H1 (cell line): ENCODE measurements at regions not wholly inside any gene's neighbourhood (a gene's known extent, or its start where the extent isn't known, plus 50 kb on each side); places are given as distances from the start of the nearest gene placed in this dataset.

Source experiments
- CTCF ChIA-PET: fragments of 300-600 bp; sonication (Branson Sonifier 250); formaldehyde crosslinking; loops from one replicate; lab custom pipeline; 2021; ENCODE audit not compliant: partially characterized antibody; lab: Charles Lee
- POLR2A ChIA-PET: fragments of 300-600 bp; sonication (Branson Sonifier 250); formaldehyde crosslinking; loops from one replicate; lab custom pipeline; 2021; ENCODE audit warnings: inconsistent platforms; ENCODE audit not compliant: partially characterized antibody; lab: Charles Lee
- DNase-seq, 2 experiments: peaks; one replicate each; pipeline versions ENCODE4 v3.0.0 to v3.0.0-alpha.2; 2010 to 2022; ENCODE audit warnings: low spot score in 2 of 2, low read depth in 1 of 2, mixed read lengths in 1 of 2
- FAIRE-seq: peaks from 2 replicates; lab custom pipeline; 2011; peaks lifted over from hg19 to GRCh38; lab: Jason Lieb, UNC
- H2AFZ ChIP-seq: 2 replicates; pipeline ENCODE4 v1.8.1; 2012; ENCODE audit warnings: low read length, inconsistent platforms
- H2AK5ac ChIP-seq: 2 replicates; pipeline ENCODE4 v1.6.1; 2013; ENCODE audit warnings: low read depth, low read length
- H2BK120ac ChIP-seq: replicated peaks from 2 replicates; pipeline ENCODE3; 2013; ENCODE audit warnings: low read depth, low read length, inconsistent platforms
- H2BK12ac ChIP-seq: 2 replicates; pipeline ENCODE4 v1.6.1; 2013; ENCODE audit warnings: low read depth, low read length
- H2BK15ac ChIP-seq: 2 replicates; pipeline ENCODE4 v1.6.1; 2013; ENCODE audit warnings: low read length
- H2BK20ac ChIP-seq: 2 replicates; pipeline ENCODE4 v1.6.1; 2013; ENCODE audit warnings: low read length
- H2BK5ac ChIP-seq: 2 replicates; pipeline ENCODE4 v1.6.1; 2013; ENCODE audit warnings: low read depth, low read length
- H3K14ac ChIP-seq: 2 replicates; pipeline ENCODE4 v1.6.1; 2013; ENCODE audit warnings: inconsistent platforms; ENCODE audit not compliant: insufficient read length
- H3K18ac ChIP-seq: 2 replicates; pipeline ENCODE4 v1.6.1; 2013; ENCODE audit warnings: low read length; ENCODE audit errors: extremely low read depth
- H3K23ac ChIP-seq: 2 replicates; pipeline ENCODE4 v1.6.1; 2013; ENCODE audit warnings: inconsistent platforms; ENCODE audit not compliant: insufficient read length
- H3K23me2 ChIP-seq: 2 replicates; pipeline ENCODE4 v1.6.1; 2013; ENCODE audit warnings: low read depth, low read length
- H3K27ac ChIP-seq: 2 replicates; pipeline ENCODE4 v1.6.1; 2011; ENCODE audit warnings: low read depth, low read length, inconsistent platforms
- H3K27me3 ChIP-seq, 4 experiments: replicated peaks in 1 of 4; 1 replicate in 1 of 4; 2 replicates in 3 of 4; pipeline versions ENCODE4 v1.6.1 to v1.8.1; 2011 to 2013; ENCODE audit warnings: low read length in 3 of 4, mild to moderate bottlenecking in 3 of 4, inconsistent platforms in 2 of 4, mixed read lengths in 2 of 4, moderate library complexity in 1 of 4; ENCODE audit not compliant: control insufficient read depth in 3 of 4, insufficient read depth in 3 of 4; ENCODE audit errors: extremely low read depth in 1 of 4
- H3K36me3 ChIP-seq, 4 experiments: 2 replicates each; pipeline versions ENCODE4 v1.6.1 to v1.8.1; 2011 to 2013; ENCODE audit warnings: mild to moderate bottlenecking in 4 of 4, low read length in 3 of 4, moderate library complexity in 2 of 4, control low read depth in 1 of 4, inconsistent platforms in 1 of 4; ENCODE audit not compliant: insufficient read depth in 4 of 4, control insufficient read depth in 2 of 4
- H3K4ac ChIP-seq: replicated peaks from 2 replicates; pipeline ENCODE3; 2013; ENCODE audit warnings: low read length, low read depth, mixed read lengths, inconsistent platforms; ENCODE audit not compliant: insufficient read length
- H3K4me1 ChIP-seq, 4 experiments: replicated peaks in 1 of 4; 1 replicate in 1 of 4; 2 replicates in 3 of 4; pipeline versions ENCODE4 v1.6.1 to v1.8.1; 2011 to 2013; ENCODE audit warnings: low read length in 3 of 4, inconsistent platforms in 2 of 4, mixed read lengths in 1 of 4; ENCODE audit not compliant: insufficient read depth in 4 of 4, control insufficient read depth in 3 of 4
- H3K4me2 ChIP-seq, 2 experiments: 2 replicates each; pipeline versions ENCODE4 v1.6.1 to v1.8.1; 2011 to 2013; ENCODE audit warnings: low read depth in 2 of 2, low read length in 2 of 2, control low read depth in 1 of 2, inconsistent platforms in 1 of 2, mild to moderate bottlenecking in 1 of 2; ENCODE audit not compliant: insufficient read depth in 1 of 2
- H3K4me3 ChIP-seq, 4 experiments: fragments of 200-600, 300-600 bp in 1 of 4; sonication (generic), shearing (Covaris generic), sonication (Bioruptor Twin) in 1 of 4; 2 replicates each; pipeline versions ENCODE4 v1.5.1 to v1.8.1; 2011 to 2016; ENCODE audit warnings: low read length in 4 of 4, low read depth in 3 of 4, control low read depth in 2 of 4, inconsistent platforms in 2 of 4, mild to moderate bottlenecking in 2 of 4, mixed read lengths in 1 of 4, moderate library complexity in 1 of 4; ENCODE audit not compliant: insufficient read depth in 2 of 4; ENCODE audit errors: extremely low read depth in 1 of 4
- H3K56ac ChIP-seq: replicated peaks from 2 replicates; pipeline ENCODE3; 2013; ENCODE audit warnings: low read depth, mild to moderate bottlenecking, mixed read lengths, low read length, inconsistent platforms; ENCODE audit not compliant: insufficient read length
- H3K79me1 ChIP-seq: 2 replicates; pipeline ENCODE4 v1.6.1; 2013; ENCODE audit warnings: low read depth, low read length, control low read depth
- H3K79me2 ChIP-seq, 2 experiments: 2 replicates each; pipeline versions ENCODE4 v1.6.1 to v1.8.1; 2012 to 2013; ENCODE audit warnings: low read length in 2 of 2, mild to moderate bottlenecking in 2 of 2, inconsistent platforms in 1 of 2; ENCODE audit not compliant: insufficient read depth in 2 of 2, control insufficient read depth in 1 of 2
- H3K9ac ChIP-seq, 4 experiments: replicated peaks in 1 of 4; 1 replicate in 1 of 4; 2 replicates in 3 of 4; pipeline versions ENCODE4 v1.6.1 to v1.8.1; 2011 to 2013; ENCODE audit warnings: low read depth in 3 of 4, low read length in 3 of 4, control low read depth in 2 of 4, mild to moderate bottlenecking in 2 of 4, moderate library complexity in 2 of 4, inconsistent platforms in 1 of 4; ENCODE audit errors: extremely low read depth in 1 of 4
- H3K9me3 ChIP-seq, 2 experiments: 2 replicates each; pipeline versions ENCODE4 v1.6.1 to v1.8.1; 2012 to 2013; ENCODE audit warnings: mild to moderate bottlenecking in 2 of 2, moderate library complexity in 2 of 2, control low read depth in 1 of 2, inconsistent platforms in 1 of 2, low read depth in 1 of 2, low read length in 1 of 2, mixed read lengths in 1 of 2; ENCODE audit not compliant: insufficient read depth in 2 of 2
- H4K20me1 ChIP-seq, 2 experiments: replicated peaks in 1 of 2; 2 replicates each; pipeline versions ENCODE3 to v1.8.1; 2011 to 2013; ENCODE audit warnings: inconsistent platforms in 2 of 2, low read length in 2 of 2, mild to moderate bottlenecking in 1 of 2; ENCODE audit not compliant: insufficient read depth in 2 of 2, control insufficient read depth in 1 of 2
- H4K5ac ChIP-seq: 2 replicates; pipeline ENCODE4 v1.6.1; 2013; ENCODE audit warnings: low read length, low read depth, mixed read lengths, inconsistent platforms; ENCODE audit not compliant: insufficient read length
- H4K8ac ChIP-seq: 2 replicates; pipeline ENCODE4 v1.8.0; 2013; ENCODE audit warnings: mild to moderate bottlenecking, moderate library complexity, low read length, inconsistent platforms; ENCODE audit not compliant: insufficient read depth; ENCODE audit errors: extremely low read depth
- H4K91ac ChIP-seq: replicated peaks from 2 replicates; pipeline ENCODE3; 2013; ENCODE audit warnings: low read length, mixed read lengths, inconsistent platforms; ENCODE audit not compliant: insufficient read length
- BACH1 ChIP-seq: IDR thresholded peaks from 2 replicates; pipeline ENCODE4 v1.6.1; 2012; ENCODE audit warnings: low read length, improper control_type of control experiment
- JUN ChIP-seq: IDR thresholded peaks from 2 replicates; pipeline ENCODE4 v1.6.1; 2011; ENCODE audit warnings: low read depth, mild to moderate bottlenecking, improper control_type of control experiment, low read length
- MAX ChIP-seq: IDR thresholded peaks from 2 replicates; pipeline ENCODE4 v1.6.1; 2012; ENCODE audit warnings: inconsistent platforms
- NANOG ChIP-seq: IDR thresholded peaks from 2 replicates; pipeline ENCODE4 v1.6.1; 2011; ENCODE audit warnings: low read length, low read depth, mild to moderate bottlenecking, inconsistent platforms; ENCODE audit not compliant: insufficient read depth, poor library complexity, severe bottlenecking
- NRF1 ChIP-seq: IDR thresholded peaks from 2 replicates; pipeline ENCODE4 v1.6.1; 2011; ENCODE audit warnings: mild to moderate bottlenecking, low read depth, low read length, improper control_type of control experiment
- PHF8 ChIP-seq: fragments of 200-600 bp; sonication (generic); conservative IDR thresholded peaks from 2 replicates; pipeline ENCODE4 v1.7.1; 2012; ENCODE audit warnings: low read depth, mild to moderate bottlenecking, inconsistent platforms, low read length, moderate library complexity
- RBBP5 ChIP-seq: IDR thresholded peaks from 2 replicates; pipeline ENCODE4 v1.7.1; 2012; ENCODE audit warnings: low read depth, mild to moderate bottlenecking, inconsistent platforms, low read length, moderate library complexity, borderline replicate concordance
- SAP30 ChIP-seq: fragments of 300-600 bp; sonication (generic); IDR thresholded peaks from 2 replicates; pipeline ENCODE4 v1.7.1; 2012; ENCODE audit warnings: low read length, moderate library complexity, mild to moderate bottlenecking, inconsistent platforms; ENCODE audit not compliant: insufficient read depth, insufficient replicate concordance
- TAF1 ChIP-seq: IDR thresholded peaks from 2 replicates; pipeline ENCODE4 v1.6.1; 2011; ENCODE audit warnings: mild to moderate bottlenecking, low read depth, low read length
- TAF7 ChIP-seq: optimal IDR thresholded peaks from 2 replicates; pipeline ENCODE3; 2011; ENCODE audit warnings: low read depth, mild to moderate bottlenecking, inconsistent platforms, low read length, moderate library complexity, borderline replicate concordance
- TCF12 ChIP-seq: IDR thresholded peaks from 2 replicates; pipeline ENCODE4 v1.6.1; 2011; ENCODE audit warnings: low read depth, mild to moderate bottlenecking, low read length
- USF2 ChIP-seq: IDR thresholded peaks from 2 replicates; pipeline ENCODE4 v1.6.1; 2011; ENCODE audit warnings: low read length, improper control_type of control experiment
- YY1 ChIP-seq: IDR thresholded peaks from 2 replicates; pipeline ENCODE4 v1.6.1; 2011; ENCODE audit warnings: low read depth, mild to moderate bottlenecking, low read length
- ZNF274 ChIP-seq: IDR thresholded peaks from 2 replicates; pipeline ENCODE4 v1.7.0; 2012; ENCODE audit warnings: low read length, borderline replicate concordance; ENCODE audit errors: extremely low read depth
- WGBS, 2 experiments: shearing (Covaris generic) in 1 of 2; methylation state at CpG; one replicate each; pipeline versions ENCODE4 v1.1.6 to v1.1.7; 2013 to 2015; ENCODE audit warnings: low lambda C conversion rate in 2 of 2, mixed read lengths in 2 of 2, inconsistent platforms in 1 of 2, low coverage in 1 of 2, missing lambda C conversion rate in 1 of 2; ENCODE audit not compliant: insufficient replicate concordance in 2 of 2, insufficient coverage in 1 of 2, insufficient read length in 1 of 2; ENCODE audit errors: extremely low coverage in 1 of 2, missing lambda C conversion rate in 1 of 2; 5-methylcytosine and 5-hydroxymethylcytosine counted together

- Histone ChIP-seq H3K36me3 (no peaks in the 10 kb centered on the region), H3K18ac (no peak overlapping the region), H4K91ac (no peak overlapping the region), H2BK15ac (no peak overlapping the region), H3K4ac (no peak overlapping the region), H2BK5ac (no peak overlapping the region), H3K56ac (no peak overlapping the region), H4K5ac (no peak overlapping the region), H3K27me3 (no peaks in the 10 kb centered on the region), H3K79me1 (no peaks in the 10 kb centered on the region), H3K9me3 (no peaks in the 10 kb centered on the region), H3K4me2 (no peak overlapping the region), H4K8ac (no peak overlapping the region), H3K9ac (no peak overlapping the region), H3K27ac (no peak overlapping the region), H3K14ac (no peak overlapping the region), H3K4me3 (no peak overlapping the region), H3K79me2 (no peaks in the 10 kb centered on the region), H2BK20ac (no peak overlapping the region), H2BK12ac (no peak overlapping the region), H3K23ac (no peak overlapping the region), H2BK120ac (no peak overlapping the region), H2AK5ac (no peak overlapping the region), H2AFZ (no peak overlapping the region), H3K4me1 (no peaks in the 10 kb centered on the region), H4K20me1 (no peaks in the 10 kb centered on the region), H3K23me2 (no peaks in the 10 kb centered on the region; the same call in 1 of the 2 replicates)
- ChIA-PET POLR2A (no interaction called here), CTCF (no interaction called here)
- DNase-seq (no peak), FAIRE-seq (peak; percentile 42)
- 97% methylated on average over 5 of the region's 6 CpGs; no CpG with 5 or more reads in 1 of the 2 experiments for WGBS, 2 experiments
- no peak for TF ChIP-seq PHF8
- TF ChIP-seq NANOG, result no peak
- no peak for TF ChIP-seq TAF7
- TF ChIP-seq RBBP5, result no peak
- TF ChIP-seq TAF1, result no peak
- no peak for TF ChIP-seq MAX
- no peak for TF ChIP-seq BACH1
- TF ChIP-seq JUN, result no peak
- TF ChIP-seq NRF1, result no peak
- TF ChIP-seq ZNF274, result no peak
- TF ChIP-seq SAP30, result no peak
- no peak for TF ChIP-seq TCF12
- no peak for TF ChIP-seq YY1
- no peak for TF ChIP-seq USF2
These were observed 323.9 kb upstream of the CASK start for GRCh38 chrX:42247241-42247640.
